ENCODE measurements at regions not wholly inside any gene's neighbourhood (a gene's known extent, or its start where the extent isn't known, plus 50 kb on each side); places are given as distances from the start of the nearest gene placed in this dataset.

DNA sequence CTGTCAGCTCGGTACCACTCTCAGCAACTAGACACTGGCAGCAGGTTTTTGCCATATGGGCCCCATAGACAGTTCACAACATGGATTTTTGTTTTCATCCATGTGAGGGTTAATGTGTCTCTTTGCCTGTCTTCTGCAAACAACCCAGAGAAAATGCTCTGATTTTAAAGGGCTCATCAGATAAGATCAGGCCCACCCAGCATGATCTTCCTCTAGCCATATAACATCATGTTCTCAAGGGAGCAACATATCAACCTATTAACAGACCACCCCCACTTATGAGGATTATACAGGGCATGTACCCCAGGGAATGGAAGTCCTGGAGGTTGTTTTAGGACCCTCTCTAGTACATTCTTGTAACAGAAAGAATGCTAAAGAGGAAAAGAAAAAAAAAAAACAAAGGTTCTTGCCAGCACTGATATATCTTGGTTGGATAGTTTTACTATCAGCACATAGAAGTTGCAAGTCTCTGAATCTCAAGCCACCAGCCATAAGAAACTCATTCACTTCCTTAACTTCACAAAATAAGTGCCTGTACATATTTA, 1015.1 kb downstream of the TLE4 start:
- Histone ChIP-seq H2BK20ac (ENCODE audit: low read length) (no peak overlapping the region), H3K4me2 (ENCODE audit: insufficient read depth in 1 of 2, low read depth in 2 of 2, low read length in 2 of 2) (no peak overlapping the region), H3K79me2 (ENCODE audit: control insufficient read depth in 1 of 2, insufficient read depth in 2 of 2, low read length in 2 of 2) (no peaks in the 10 kb centered on the region), H4K5ac (ENCODE audit: insufficient read length, low read depth, low read length) (no peak overlapping the region), H2AFZ (ENCODE audit: low read length) (peak overlapping the region; percentile 45; the same call in 1 of the 2 replicates), H3K23me2 (ENCODE audit: low read depth, low read length) (no peaks in the 10 kb centered on the region), H3K4me3 (ENCODE audit: extremely low read depth in 1 of 4, insufficient read depth in 2 of 4, low read depth in 3 of 4, low read length in 4 of 4) (no peak overlapping the region), H3K4me1 (replicated peaks in 1 of 4; ENCODE audit: control insufficient read depth in 3 of 4, insufficient read depth in 4 of 4, low read length in 3 of 4) (peaks cover 0 to 6% (median 3%) of the 10 kb centered on the region in 4 experiments; a peak in 4 of 7 replicates), H4K20me1 (replicated peaks in 1 of 2; ENCODE audit: control insufficient read depth in 1 of 2, insufficient read depth in 2 of 2, low read length in 2 of 2) (no peaks in the 10 kb centered on the region), H2BK5ac (ENCODE audit: low read depth, low read length) (no peak overlapping the region), H3K36me3 (ENCODE audit: control insufficient read depth in 2 of 4, insufficient read depth in 4 of 4, low read length in 3 of 4) (no peaks in the 10 kb centered on the region), H3K14ac (ENCODE audit: insufficient read length) (no peak overlapping the region), H3K9ac (replicated peaks in 1 of 4; ENCODE audit: extremely low read depth in 1 of 4, low read depth in 3 of 4, low read length in 3 of 4) (no peak overlapping the region), H3K18ac (ENCODE audit: extremely low read depth, low read length) (no peak overlapping the region), H2BK15ac (ENCODE audit: low read length) (no peak overlapping the region), H3K4ac (replicated peaks; ENCODE audit: insufficient read length, low read depth, low read length) (no peak overlapping the region), H3K79me1 (ENCODE audit: low read depth, low read length) (no peaks in the 10 kb centered on the region), H4K8ac (ENCODE audit: extremely low read depth, insufficient read depth, low read length) (no peak overlapping the region), H4K91ac (replicated peaks; ENCODE audit: insufficient read length, low read length) (no peak overlapping the region), H3K23ac (ENCODE audit: insufficient read length) (no peak overlapping the region), H3K9me3 (ENCODE audit: insufficient read depth in 2 of 2, low read depth in 1 of 2, low read length in 1 of 2) (no peaks in the 10 kb centered on the region), H2AK5ac (ENCODE audit: low read depth, low read length) (no peak overlapping the region), H3K27me3 (replicated peaks in 1 of 4; ENCODE audit: control insufficient read depth in 3 of 4, extremely low read depth in 1 of 4, insufficient read depth in 3 of 4, low read length in 3 of 4) (no peaks in the 10 kb centered on the region), H2BK12ac (ENCODE audit: low read depth, low read length) (no peak overlapping the region), H3K27ac (ENCODE audit: low read depth, low read length) (no peak overlapping the region), H3K56ac (replicated peaks; ENCODE audit: insufficient read length, low read depth, low read length) (no peak overlapping the region), H2BK120ac (replicated peaks; ENCODE audit: low read depth, low read length) (no peak overlapping the region)
- DNase-seq (ENCODE audit: low read depth in 1 of 2, low spot score in 2 of 2) (no peak), FAIRE-seq (no peak)
- whole genome bisulfite sequencing, 2 experiments (ENCODE audit: extremely low coverage in 1 of 2, insufficient coverage in 1 of 2, insufficient read length in 1 of 2, insufficient replicate concordance in 2 of 2, low coverage in 1 of 2, low lambda C conversion rate in 2 of 2, missing lambda C conversion rate in 1 of 2): 89% methylated on average over 1 of the region's 1 CpG; no CpG with 5 or more reads in 1 of the 2 experiments
- ChIA-PET POLR2A (ENCODE audit: partially characterized antibody) (no interaction called here), CTCF (ENCODE audit: partially characterized antibody) (interaction anchor here (0.9 kb wide), 1 partner anchor 9 kb away, joined by 3 read pairs; no protein-coding TSS in a partner anchor)
